Erythroblast (primary cell): ENCODE measurements at regions not wholly inside any gene's neighbourhood (a gene's known extent, or its start where the extent isn't known, plus 50 kb on each side); places are given as distances from the start of the nearest gene placed in this dataset.

Experiments
- GATA1 ChIP-seq: IDR thresholded peaks from 2 replicates; pipeline ENCODE4 v1.6.1; 2011; ENCODE audit warnings: low read depth, mild to moderate bottlenecking, control low read depth, low read length, moderate library complexity
- POLR2A ChIP-seq: IDR thresholded peaks from 2 replicates; pipeline ENCODE4 v1.6.1; 2011; ENCODE audit warnings: mild to moderate bottlenecking, low read length

DNA sequence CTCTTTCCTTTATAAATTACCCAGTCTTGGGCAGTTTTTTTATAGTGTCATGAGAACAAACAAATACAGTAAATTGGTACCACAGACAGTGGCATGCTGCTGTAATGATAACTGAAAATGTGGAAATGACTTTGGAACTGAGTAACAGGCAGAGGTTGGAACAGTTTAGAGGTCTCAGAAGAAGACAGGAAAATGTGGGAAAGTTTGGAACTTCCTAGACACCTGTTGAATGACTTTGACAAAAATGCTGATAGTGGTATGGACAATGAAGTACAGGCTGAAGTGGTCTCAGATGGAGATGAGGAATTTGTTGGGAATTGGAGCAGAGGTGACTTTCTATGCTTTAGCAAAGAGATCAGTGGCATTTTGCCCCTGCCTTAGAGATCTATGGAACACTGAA lies 1128.4 kb upstream of the POT1 start:
- TF ChIP-seq POLR2A (no peak), GATA1 (no peak)
